ENCODE measurements at regions not wholly inside any gene's neighbourhood (a gene's known extent, or its start where the extent isn't known, plus 50 kb on each side); places are given as distances from the start of the nearest gene placed in this dataset.

- H3K27ac ChIP-seq = no peak overlapping the region
- TF ChIP-seq, protein P1, sequence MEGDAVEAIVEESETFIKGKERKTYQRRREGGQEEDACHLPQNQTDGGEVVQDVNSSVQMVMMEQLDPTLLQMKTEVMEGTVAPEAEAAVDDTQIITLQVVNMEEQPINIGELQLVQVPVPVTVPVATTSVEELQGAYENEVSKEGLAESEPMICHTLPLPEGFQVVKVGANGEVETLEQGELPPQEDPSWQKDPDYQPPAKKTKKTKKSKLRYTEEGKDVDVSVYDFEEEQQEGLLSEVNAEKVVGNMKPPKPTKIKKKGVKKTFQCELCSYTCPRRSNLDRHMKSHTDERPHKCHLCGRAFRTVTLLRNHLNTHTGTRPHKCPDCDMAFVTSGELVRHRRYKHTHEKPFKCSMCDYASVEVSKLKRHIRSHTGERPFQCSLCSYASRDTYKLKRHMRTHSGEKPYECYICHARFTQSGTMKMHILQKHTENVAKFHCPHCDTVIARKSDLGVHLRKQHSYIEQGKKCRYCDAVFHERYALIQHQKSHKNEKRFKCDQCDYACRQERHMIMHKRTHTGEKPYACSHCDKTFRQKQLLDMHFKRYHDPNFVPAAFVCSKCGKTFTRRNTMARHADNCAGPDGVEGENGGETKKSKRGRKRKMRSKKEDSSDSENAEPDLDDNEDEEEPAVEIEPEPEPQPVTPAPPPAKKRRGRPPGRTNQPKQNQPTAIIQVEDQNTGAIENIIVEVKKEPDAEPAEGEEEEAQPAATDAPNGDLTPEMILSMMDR (IDR thresholded peaks at IDR 0.05) = no peak
- H3K4me3 ChIP-seq = no peak overlapping the region
- DNase-seq (ENCODE audit: low spot score) = no peak
Measured at GRCh38 chr1:5623399-5623798, 368.8 kb downstream of the NPHP4 start.

GRCh38 chr1:5622412-5622811, 369.8 kb downstream of the NPHP4 start:
- TF ChIP-seq, protein P1 (IDR thresholded peaks at IDR 0.05) = no peak
- Histone ChIP-seq H3K27ac (no peak overlapping the region), H3K4me3 (no peak overlapping the region)
- no peak for DNase-seq (ENCODE audit: low spot score)

- DNase-seq (ENCODE audit: low spot score) = no peak
- TF ChIP-seq, protein P1 (IDR thresholded peaks at IDR 0.05) = no peak
Measured at GRCh38 chr1:5621692-5622091, 370.5 kb downstream of the NPHP4 start.

GRCh38 chr1:5620997-5621396, 371.2 kb downstream of the NPHP4 start:
- no peak for DNase-seq (ENCODE audit: low spot score)
- Histone ChIP-seq H3K4me3 (no peak overlapping the region), H3K27ac (no peak overlapping the region)
- TF ChIP-seq, protein P1 (IDR thresholded peaks at IDR 0.05) = no peak

More at GRCh38 chr1:5621692-5622091, 370.5 kb downstream of the NPHP4 start:
- no peak overlapping the region for H3K27ac ChIP-seq
- H3K4me3 ChIP-seq = no peak overlapping the region

GRCh38 chr1:5620418-5620817, 371.8 kb downstream of the NPHP4 start:
- TF ChIP-seq, protein P1 (IDR thresholded peaks at IDR 0.05) = no peak

GRCh38 chr1:5619469-5619868, 372.8 kb downstream of the NPHP4 start:
- DNase-seq (ENCODE audit: low spot score) = no peak
- Histone ChIP-seq H3K4me3 (no peak overlapping the region), H3K27ac (no peak overlapping the region)
- TF ChIP-seq, protein P1 (IDR thresholded peaks at IDR 0.05) = no peak

More at GRCh38 chr1:5620418-5620817, 371.8 kb downstream of the NPHP4 start:
- no peak overlapping the region for H3K27ac ChIP-seq
- H3K4me3 ChIP-seq = no peak overlapping the region
- DNase-seq (ENCODE audit: low spot score) = no peak

GRCh38 chr1:5617546-5617945, 374.7 kb downstream of the NPHP4 start:
- no peak for DNase-seq (ENCODE audit: low spot score)
- TF ChIP-seq, protein P1 (IDR thresholded peaks at IDR 0.05) = no peak
- Histone ChIP-seq H3K4me3 (no peak overlapping the region), H3K27ac (no peak overlapping the region)
